ENCODE measurements at regions not wholly inside any gene's neighbourhood (a gene's known extent, or its start where the extent isn't known, plus 50 kb on each side); places are given as distances from the start of the nearest gene placed in this dataset.

GRCh38 chr6:164453835-164454234 lies 855.6 kb downstream of the C6orf118 start:
- DNase-seq (ENCODE audit: low spot score) = no peak

DNA sequence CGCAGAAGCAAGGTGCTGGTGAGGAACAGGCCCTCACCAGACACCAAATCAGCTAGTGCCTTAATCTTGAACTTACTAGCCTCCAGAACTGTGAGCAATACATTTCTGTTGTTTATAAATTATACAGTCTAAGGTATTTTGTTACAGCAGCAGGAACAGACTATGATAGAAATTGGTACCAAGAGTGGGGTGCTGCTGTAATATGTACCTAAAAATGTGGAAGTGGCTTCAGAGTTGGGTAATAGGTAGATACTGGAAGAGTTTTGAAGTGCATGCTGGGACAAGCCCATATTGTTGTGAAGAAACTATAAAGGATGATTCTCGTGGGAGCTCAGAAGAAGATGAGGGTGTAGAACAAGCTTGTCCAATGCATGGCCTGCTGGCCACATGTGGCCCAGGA lies 866.8 kb downstream of the C6orf118 start:
- no peak for DNase-seq (ENCODE audit: low spot score)

DNA sequence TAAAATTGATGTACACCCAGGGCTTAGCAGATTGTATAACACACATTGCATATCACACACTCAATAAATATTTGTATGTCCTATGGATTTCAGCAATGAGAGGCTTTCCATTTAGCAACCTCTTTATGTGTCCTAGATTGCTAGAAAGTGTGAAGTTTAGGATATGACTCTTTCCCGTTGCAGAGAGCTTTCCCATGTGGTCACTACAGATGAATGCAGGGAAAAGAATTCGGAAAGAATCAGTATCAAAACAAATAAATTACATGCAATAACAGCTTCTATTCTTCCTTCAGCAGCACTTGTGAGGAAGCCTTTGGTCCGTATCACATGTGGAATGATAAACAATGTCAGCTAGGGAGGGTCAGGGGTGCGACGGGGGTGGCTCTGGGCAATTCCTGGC lies 870.1 kb downstream of the C6orf118 start:
- no peak for DNase-seq (ENCODE audit: low spot score)

DNA sequence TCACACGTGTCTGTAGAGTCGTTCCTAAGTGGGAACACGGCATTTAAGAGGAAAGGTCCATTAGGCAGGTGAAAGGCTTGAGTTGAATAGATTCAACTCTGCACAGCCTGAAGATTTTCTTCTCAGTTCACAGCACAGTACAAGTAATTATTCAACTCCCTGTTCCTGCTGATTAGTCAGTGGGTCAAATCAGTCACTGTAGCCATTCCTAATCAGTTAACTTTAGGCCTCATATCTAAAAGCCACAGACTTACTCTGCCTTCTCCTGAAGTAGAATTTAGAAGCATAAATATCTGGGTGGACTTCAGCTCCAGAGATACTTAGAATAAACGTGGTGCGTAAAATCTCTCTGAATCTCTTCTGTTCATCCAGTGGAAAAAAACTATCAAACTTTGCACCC lies 872.4 kb downstream of the C6orf118 start:
- no peak for DNase-seq (ENCODE audit: low spot score)

GRCh38 chr6:164427728-164428402 lies 881.5 kb downstream of the C6orf118 start:
- no peak for DNase-seq (ENCODE audit: low spot score)

DNA sequence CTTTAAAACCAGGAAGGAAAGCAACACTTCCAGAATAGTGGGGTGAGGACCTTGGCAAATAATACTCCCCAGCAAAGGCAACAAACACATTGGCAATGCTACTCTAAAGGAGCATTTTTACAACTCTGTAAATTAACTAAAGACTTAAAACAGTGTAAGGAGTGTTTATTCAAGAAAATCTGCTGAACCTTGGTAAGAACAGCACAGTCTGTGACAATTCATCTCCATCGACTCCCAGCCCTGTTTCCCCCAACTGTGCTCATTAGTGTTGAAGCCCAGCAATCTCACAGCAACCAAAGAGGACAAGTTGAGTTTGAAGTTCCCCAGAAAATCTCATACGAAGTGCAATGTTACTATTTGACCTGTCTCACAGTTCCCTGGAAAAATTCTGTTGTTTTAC lies 884.9 kb downstream of the C6orf118 start:
- DNase-seq (ENCODE audit: low spot score) = no peak

DNA sequence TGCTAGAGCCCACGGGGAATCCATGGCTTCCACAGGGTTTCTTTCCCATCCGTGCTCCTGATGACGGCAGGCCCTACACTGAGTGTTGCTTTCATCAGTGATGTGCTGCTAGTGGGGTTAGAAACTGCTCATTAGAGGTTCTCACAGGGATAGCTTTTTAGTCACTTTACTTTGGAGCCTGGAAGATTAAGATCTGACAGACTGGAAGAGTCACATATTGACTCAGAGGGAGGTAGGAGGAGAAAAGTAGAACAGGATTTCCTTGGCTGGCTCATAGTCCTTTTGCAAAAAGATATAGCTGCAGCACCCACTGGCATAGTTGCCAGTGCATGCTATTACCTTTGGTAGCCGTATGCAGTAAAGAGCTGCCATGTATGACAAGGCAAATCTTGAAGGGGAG lies 890.3 kb downstream of the C6orf118 start:
- DNase-seq (ENCODE audit: low spot score) = no peak

GRCh38 chr6:164418262-164418588 lies 891.2 kb downstream of the C6orf118 start:
- DNase-seq (ENCODE audit: low spot score) = no peak

GRCh38 chr6:164417537-164418261 lies 891.7 kb downstream of the C6orf118 start:
- DNase-seq (ENCODE audit: low spot score) = no peak

DNA sequence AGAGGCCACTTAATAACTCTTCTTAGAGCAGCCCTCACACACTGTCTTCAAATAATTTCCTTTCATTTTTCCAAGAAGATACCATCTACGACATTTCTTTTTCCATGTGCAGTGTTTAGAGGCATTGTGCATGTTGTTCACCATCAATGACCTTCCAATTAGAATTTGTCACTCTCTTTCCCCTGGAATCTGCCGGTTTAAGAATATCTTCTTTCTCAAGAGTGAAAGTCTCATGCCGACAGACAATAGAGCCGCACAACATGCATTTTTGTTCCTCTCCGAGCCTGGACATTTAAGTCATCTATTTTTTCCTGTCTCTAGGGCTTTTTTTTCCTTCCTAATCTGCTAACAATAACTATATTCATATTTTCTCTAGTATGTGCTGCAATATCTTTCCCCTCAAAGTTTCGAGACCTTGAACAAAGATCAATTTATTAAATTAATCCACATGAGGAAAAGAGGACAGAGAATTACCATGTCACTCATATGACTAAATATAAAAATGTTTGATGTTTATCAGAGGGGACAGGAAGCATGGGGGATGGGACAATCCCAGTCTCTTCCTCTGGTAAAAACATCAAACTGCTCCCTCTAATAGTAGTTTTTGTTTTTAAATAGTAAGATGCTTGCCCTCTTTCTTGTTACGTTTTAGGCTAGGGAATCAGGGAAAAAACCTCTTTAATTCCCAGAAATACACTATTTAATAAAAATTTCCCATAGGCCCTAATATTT lies 893.4 kb downstream of the C6orf118 start:
- DNase-seq (ENCODE audit: low spot score) = no peak

GRCh38 chr6:164414695-164415094 lies 894.7 kb downstream of the C6orf118 start:
- DNase-seq (ENCODE audit: low spot score) = no peak

DNA sequence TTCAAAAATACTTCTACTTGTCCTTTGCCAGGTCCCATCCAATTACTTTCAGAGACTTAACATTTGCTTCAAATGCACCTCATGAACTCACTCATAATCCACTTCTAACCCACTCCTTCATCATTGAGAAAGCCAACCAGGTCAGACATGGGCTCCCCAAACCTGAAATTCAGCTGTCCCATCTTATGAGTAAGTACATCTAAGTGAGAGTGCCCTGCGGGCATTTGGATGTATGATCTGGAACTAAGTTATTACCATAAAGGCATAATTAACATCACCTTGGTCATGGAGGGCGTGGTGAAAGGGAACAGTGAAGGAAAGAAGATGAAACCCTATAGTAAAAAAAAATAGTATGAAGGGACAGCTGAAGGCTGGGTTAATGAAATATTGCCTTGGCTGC lies 896.8 kb downstream of the C6orf118 start:
- DNase-seq (ENCODE audit: low spot score) = no peak

DNA sequence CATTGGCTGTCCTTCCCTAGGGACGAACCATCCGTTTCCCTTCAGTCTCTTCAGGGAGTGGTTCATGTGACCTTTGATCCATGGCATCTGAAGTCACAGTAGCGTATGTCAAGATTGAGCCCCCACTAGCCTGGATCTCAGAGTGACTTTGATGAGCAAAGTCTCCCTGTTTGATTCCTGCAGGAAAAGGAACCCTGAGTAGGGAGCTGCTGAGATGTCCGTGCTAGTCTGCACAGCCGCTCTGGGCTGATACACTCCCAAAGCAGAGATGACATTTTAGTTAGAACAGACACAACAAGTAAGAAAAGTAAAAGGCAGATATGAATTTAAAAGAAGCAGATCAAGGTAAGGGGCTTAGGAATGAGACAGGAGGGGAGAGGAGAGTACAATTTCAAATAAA lies 899.4 kb downstream of the C6orf118 start:
- no peak for DNase-seq (ENCODE audit: low spot score)

DNA sequence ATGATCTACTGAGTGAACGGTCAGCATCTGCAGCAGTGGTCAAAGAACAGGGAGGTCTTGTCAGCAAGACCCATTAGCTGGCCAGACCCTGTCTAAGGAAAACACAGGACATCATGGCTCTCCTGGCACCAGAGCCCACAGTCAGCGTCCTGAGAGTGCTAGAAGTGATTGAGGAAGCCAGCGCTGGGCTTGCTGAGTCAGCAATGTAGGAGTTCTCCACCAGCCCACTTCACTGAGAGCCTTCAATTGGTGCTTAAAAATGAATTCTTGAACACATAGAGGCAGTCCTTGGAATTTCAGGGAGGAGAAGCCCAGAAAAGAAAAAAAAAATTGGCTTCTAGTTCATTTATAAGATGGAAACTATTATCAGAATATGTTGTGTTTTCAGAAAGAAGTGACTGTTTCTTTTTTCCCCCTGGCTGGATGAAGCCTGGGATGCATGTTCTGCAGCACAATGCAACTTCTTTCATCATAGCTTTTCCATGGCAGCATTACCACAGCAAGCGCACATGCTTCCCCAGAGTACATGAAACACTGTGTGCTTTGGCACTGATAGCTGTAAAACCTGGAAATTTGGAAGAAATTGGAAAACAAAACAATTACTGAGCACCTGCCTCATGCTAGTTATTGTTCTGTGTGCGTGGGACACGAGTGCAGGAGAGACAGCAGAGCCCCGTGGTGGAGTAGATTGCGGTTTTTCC lies 899.9 kb downstream of the C6orf118 start:
- no peak for DNase-seq (ENCODE audit: low spot score)

DNA sequence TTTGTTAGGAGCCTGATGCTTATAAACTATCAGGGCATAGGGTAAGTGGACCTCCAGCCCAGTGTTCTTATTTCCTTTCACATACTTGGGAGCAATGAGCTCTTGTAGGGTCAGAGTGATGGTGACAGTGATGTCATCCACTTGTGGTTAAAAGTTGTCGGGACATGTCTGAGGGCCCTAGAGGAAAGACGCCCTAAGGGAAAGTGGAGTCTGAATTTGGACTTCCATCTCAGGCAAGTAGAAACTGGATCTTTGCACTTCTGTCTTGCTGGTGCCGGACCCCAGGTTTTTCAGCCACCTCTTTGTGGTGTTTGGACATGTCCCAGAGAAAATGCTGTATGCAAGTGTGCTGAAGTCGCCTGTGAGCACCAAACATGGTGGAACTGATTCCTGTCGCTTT lies 900.5 kb downstream of the C6orf118 start:
- DNase-seq (ENCODE audit: low spot score) = no peak

GRCh38 chr6:164404812-164405488 lies 904.5 kb downstream of the C6orf118 start:
- no peak for DNase-seq (ENCODE audit: low spot score)

GRCh38 chr6:164401871-164402270 lies 907.5 kb downstream of the C6orf118 start:
- DNase-seq (ENCODE audit: low spot score) = no peak

GRCh38 chr6:164398647-164399046 lies 910.8 kb downstream of the C6orf118 start:
- no peak for DNase-seq (ENCODE audit: low spot score)

DNA sequence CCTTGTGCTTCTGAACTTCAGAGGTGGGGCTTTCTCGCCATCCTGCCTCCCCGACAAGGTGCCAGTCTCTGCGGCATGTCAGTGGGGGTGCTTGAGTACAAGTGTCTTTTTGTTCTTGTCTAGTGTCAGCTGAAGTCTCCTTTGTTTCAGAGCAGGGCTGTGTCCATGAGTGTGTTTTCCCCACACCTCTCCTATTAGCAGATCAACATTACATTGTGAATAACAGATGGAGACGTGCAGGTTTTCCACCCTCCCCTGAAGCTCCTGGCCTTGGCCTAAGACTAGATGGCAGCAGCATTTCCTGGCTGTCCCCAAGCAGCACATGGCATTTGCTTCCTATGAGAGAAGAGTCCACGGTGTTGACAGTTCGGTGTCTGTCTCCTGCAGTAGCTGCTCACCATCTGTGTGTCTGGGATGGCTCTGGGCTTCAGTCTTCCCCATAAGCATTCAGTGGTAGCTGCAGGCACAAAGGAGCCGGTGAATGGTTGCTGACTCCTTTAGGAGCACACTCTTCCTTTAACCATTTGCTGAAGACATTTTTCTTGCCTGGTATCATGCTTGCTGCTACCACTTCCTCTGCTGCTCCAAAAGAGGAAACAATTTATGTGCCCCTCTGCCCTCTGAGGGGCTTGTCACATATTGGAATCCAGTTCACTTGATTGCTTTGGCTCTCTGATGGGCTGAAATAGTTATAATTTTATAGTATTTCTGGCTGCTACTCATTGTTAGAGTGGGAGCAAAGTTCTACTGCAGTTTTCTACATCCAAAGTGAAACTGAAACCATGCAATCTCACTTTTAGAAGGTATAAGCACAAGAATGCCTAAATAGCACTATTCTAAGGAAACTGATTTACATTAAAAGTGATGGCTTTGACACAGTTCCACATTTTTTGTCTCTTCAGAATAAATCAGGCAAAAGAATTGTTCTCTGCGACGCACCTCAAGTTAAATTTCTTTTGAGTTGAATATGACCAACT lies 913.0 kb downstream of the C6orf118 start:
- DNase-seq (ENCODE audit: low spot score) = peak; percentile 81

DNA sequence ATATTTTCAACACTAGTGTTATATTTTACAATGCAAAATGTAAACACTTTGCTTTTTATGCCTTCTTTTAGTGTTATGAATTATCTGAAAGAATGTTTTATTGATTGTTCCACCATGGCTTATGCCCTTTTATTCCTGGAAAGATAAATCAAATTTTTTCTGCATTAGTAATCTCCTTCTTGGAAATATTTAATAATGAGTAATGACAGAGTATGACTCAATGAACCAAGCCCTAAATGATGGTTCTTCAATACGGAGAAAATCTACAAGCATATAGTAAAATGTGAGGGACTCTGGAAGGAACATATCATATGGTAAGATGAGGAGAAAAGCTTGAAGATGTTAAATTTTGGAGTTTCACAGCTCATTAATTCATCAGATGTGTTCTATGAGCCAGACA lies 929.6 kb downstream of the C6orf118 start:
- DNase-seq (ENCODE audit: low spot score) = no peak

- DNase-seq (ENCODE audit: low spot score) = no peak
These were observed 931.1 kb downstream of the C6orf118 start for GRCh38 chr6:164378330-164378729.
